ENCODE measurements at regions not wholly inside any gene's neighbourhood (a gene's known extent, or its start where the extent isn't known, plus 50 kb on each side); places are given as distances from the start of the nearest gene placed in this dataset.

DNA sequence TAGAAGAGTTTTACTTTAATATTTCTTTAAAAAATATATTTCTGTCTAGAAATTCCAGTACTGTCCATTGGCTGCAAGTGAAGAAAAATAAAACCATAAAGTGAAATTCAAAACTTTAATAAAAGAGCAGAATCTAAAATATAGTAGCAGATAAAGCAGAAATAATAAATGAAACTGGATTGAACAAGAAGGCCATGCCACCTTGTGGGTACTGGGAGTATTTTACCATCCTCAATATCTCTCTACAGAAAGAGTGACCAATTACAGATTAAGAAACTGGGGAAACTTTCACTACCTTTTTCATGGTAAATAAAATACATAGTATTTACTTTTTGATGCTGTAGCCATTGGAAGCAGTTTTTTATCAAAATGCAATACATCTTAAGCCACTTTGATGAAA lies 220.5 kb downstream of the BCAT1 start:
- H3K9me3 ChIP-seq (ENCODE audit: control insufficient read depth, low read depth, low read length): no peaks in the 10 kb centered on the region
- no peaks in the 10 kb centered on the region for H4K20me1 ChIP-seq (ENCODE audit: control insufficient read depth, extremely low read depth, insufficient read depth, low read length)
- dilution Hi-C loops (cut with MboI; ENCODE audit: extremely low pct_ligation_motif_present, low sequenced_read_pairs): no loop called here
- no peaks in the 10 kb centered on the region for H3K4me1 ChIP-seq (ENCODE audit: control insufficient read depth, extremely low read depth, insufficient read depth, low read length)
- TF ChIP-seq CTCF (optimal IDR thresholded peaks at IDR 0.05 in 1 of 3, IDR thresholded peaks at IDR 0.05 in 1 of 3, conservative IDR thresholded peaks at IDR 0.05 in 1 of 3; ENCODE audit: extremely low read depth in 1 of 3, insufficient read depth in 2 of 3, low read length in 3 of 3) (peak in 2 of 3 experiments; percentile 48 to 49), EZH2 (IDR thresholded peaks at IDR 0.05; ENCODE audit: low read length) (no peak)
- no peaks in the 10 kb centered on the region for H3K79me2 ChIP-seq (ENCODE audit: control insufficient read depth, insufficient read depth, low read length)
- no peak for FAIRE-seq
- no peak overlapping the region for H2AFZ ChIP-seq (ENCODE audit: control insufficient read depth, low read length)
- no peak overlapping the region for H3K4me2 ChIP-seq (ENCODE audit: control insufficient read depth, extremely low read depth, insufficient read depth, low read depth, low read length)
- H3K27ac ChIP-seq (ENCODE audit: control insufficient read depth, insufficient read depth, low read length): no peak overlapping the region
- no peaks in the 10 kb centered on the region for H3K27me3 ChIP-seq (ENCODE audit: control insufficient read depth, extremely low read depth, insufficient read depth, low read length)
- H3K9ac ChIP-seq (ENCODE audit: control insufficient read depth, extremely low read depth, insufficient read depth, low read length): no peak overlapping the region
- H3K9me1 ChIP-seq (ENCODE audit: control insufficient read depth, extremely low read depth, insufficient read depth, low read length): no peaks in the 10 kb centered on the region
- H3K4me3 ChIP-seq (ENCODE audit: control insufficient read depth in 2 of 3, extremely low read depth in 1 of 3, insufficient read depth in 2 of 3, low read depth in 1 of 3, low read length in 3 of 3): no peak overlapping the region
- no peaks in the 10 kb centered on the region for H3K36me3 ChIP-seq (ENCODE audit: control insufficient read depth in 2 of 2, extremely low read depth in 1 of 2, insufficient read depth in 2 of 2, low read length in 2 of 2)
- DNase-seq (ENCODE audit: low read depth, low spot score): no peak

DNA sequence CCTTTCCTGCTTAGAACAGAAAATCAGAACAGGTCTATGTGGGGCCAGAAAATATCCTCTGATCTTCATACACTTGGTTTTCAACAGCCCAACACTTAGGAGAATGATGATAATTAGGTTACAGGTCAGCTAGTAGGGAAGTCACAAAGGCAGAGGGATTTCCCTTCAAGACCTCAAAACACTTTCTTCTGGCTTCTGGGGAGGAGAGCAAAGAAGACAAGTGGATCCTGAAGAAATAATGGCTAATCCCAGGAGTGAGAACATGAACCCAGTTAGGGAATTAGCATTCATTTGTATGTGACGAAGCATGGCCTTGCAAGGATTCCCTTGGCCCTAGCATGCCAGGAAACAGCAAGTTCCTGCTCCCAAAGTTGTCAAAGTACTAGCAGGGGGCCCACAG lies 223.3 kb downstream of the BCAT1 start:
- Histone ChIP-seq H3K4me3 (ENCODE audit: control insufficient read depth in 2 of 3, extremely low read depth in 1 of 3, insufficient read depth in 2 of 3, low read depth in 1 of 3, low read length in 3 of 3) (no peak overlapping the region), H3K9ac (ENCODE audit: control insufficient read depth, extremely low read depth, insufficient read depth, low read length) (no peak overlapping the region), H3K9me3 (ENCODE audit: control insufficient read depth, low read depth, low read length) (no peaks in the 10 kb centered on the region), H3K4me1 (ENCODE audit: control insufficient read depth, extremely low read depth, insufficient read depth, low read length) (no peaks in the 10 kb centered on the region), H3K27me3 (ENCODE audit: control insufficient read depth, extremely low read depth, insufficient read depth, low read length) (no peaks in the 10 kb centered on the region), H4K20me1 (ENCODE audit: control insufficient read depth, extremely low read depth, insufficient read depth, low read length) (no peaks in the 10 kb centered on the region), H3K4me2 (ENCODE audit: control insufficient read depth, extremely low read depth, insufficient read depth, low read depth, low read length) (no peak overlapping the region), H3K27ac (ENCODE audit: control insufficient read depth, insufficient read depth, low read length) (no peak overlapping the region), H3K79me2 (ENCODE audit: control insufficient read depth, insufficient read depth, low read length) (no peaks in the 10 kb centered on the region), H2AFZ (ENCODE audit: control insufficient read depth, low read length) (no peak overlapping the region), H3K36me3 (ENCODE audit: control insufficient read depth in 2 of 2, extremely low read depth in 1 of 2, insufficient read depth in 2 of 2, low read length in 2 of 2) (no peaks in the 10 kb centered on the region), H3K9me1 (ENCODE audit: control insufficient read depth, extremely low read depth, insufficient read depth, low read length) (no peaks in the 10 kb centered on the region)
- DNase-seq (ENCODE audit: low read depth, low spot score): no peak
- TF ChIP-seq CTCF (optimal IDR thresholded peaks at IDR 0.05 in 1 of 3, IDR thresholded peaks at IDR 0.05 in 1 of 3, conservative IDR thresholded peaks at IDR 0.05 in 1 of 3; ENCODE audit: extremely low read depth in 1 of 3, insufficient read depth in 2 of 3, low read length in 3 of 3): no peak
- TF ChIP-seq EZH2 (IDR thresholded peaks at IDR 0.05; ENCODE audit: low read length): no peak
- no peak for FAIRE-seq
- dilution Hi-C loops (cut with MboI; ENCODE audit: extremely low pct_ligation_motif_present, low sequenced_read_pairs): no loop called here

All from keratinocyte (primary cell).